Heart left ventricle (tissue), 16 donors: ENCODE measurements at regions not wholly inside any gene's neighbourhood (a gene's known extent, or its start where the extent isn't known, plus 50 kb on each side); places are given as distances from the start of the nearest gene placed in this dataset.

ENCODE experiments used
- ATAC-seq, 4 donors: fragments of 200-7000 bp; cut with Tn5 transposase; one replicate each; pipeline ENCODE4 v1.9.1; 2020 to 2022; ENCODE audit warnings: moderate library complexity in 4 of 4, mild to moderate bottlenecking in 3 of 4, moderate number of reproducible peaks in 1 of 4
- DNase-seq, 5 donors: peaks; one replicate each; pipeline ENCODE4 v3.0.0-alpha.2; 2020
- H3K27ac ChIP-seq, 12 donors: fragments of 200-600 bp; sonication (generic) in 4 of 12; one replicate each; pipeline versions ENCODE4 v1.5.0 to v1.8.0; 2016 to 2022; ENCODE audit warnings: mild to moderate bottlenecking in 2 of 12
- H3K27me3 ChIP-seq, 9 donors: fragments of 200-600 bp; sonication (generic) in 2 of 9; one replicate each; pipeline versions ENCODE4 v1.5.1 to v1.8.0; 2016 to 2022; ENCODE audit warnings: mild to moderate bottlenecking in 3 of 9
- H3K36me3 ChIP-seq, 9 donors: fragments of 200-600 bp; sonication (generic) in 2 of 9; one replicate each; pipeline versions ENCODE4 v1.5.0 to v1.8.0; 2018 to 2022; ENCODE audit warnings: mild to moderate bottlenecking in 2 of 9
- H3K4me1 ChIP-seq, 12 donors: fragments of 200-600 bp; sonication (generic) in 4 of 12; one replicate each; pipeline versions ENCODE4 v1.5.0 to v1.8.0; 2016 to 2022; ENCODE audit warnings: mild to moderate bottlenecking in 3 of 12
- H3K4me3 ChIP-seq, 12 donors: fragments of 200-600 bp; sonication (generic) in 4 of 12; one replicate each; pipeline versions ENCODE4 v1.5.0 to v1.8.0; 2017 to 2022; ENCODE audit warnings: mild to moderate bottlenecking in 9 of 12, moderate library complexity in 4 of 12
- H3K9me3 ChIP-seq, 12 donors: fragments of 200-600 bp; sonication (generic) in 4 of 12; one replicate each; pipeline versions ENCODE4 v1.5.0 to v1.8.0; 2016 to 2022; ENCODE audit warnings: mild to moderate bottlenecking in 1 of 12
- CTCF ChIP-seq, 12 donors: fragments of 200-600 bp; sonication (generic) in 4 of 12; IDR thresholded peaks; one replicate each; pipeline versions ENCODE4 v1.5.0 to v1.8.0; 2018 to 2022; ENCODE audit warnings: antibody characterized with exemption in 12 of 12, mild to moderate bottlenecking in 5 of 12
- POLR2A ChIP-seq, 2 donors: fragments of 450-650 bp; IDR thresholded peaks; one replicate each; pipeline ENCODE4 v1.6.1; 2017; ENCODE audit warnings: antibody characterized with exemption in 2 of 2, mild to moderate bottlenecking in 2 of 2, moderate library complexity in 2 of 2
- WGBS, 4 donors: extraction: QIAGEN DNeasy Blood & Tissue Kit in 2 of 4; methylation state at CpG; one replicate each; pipeline versions ENCODE4 v1.1.5 to v1.1.7; 2013 to 2018; 5-methylcytosine and 5-hydroxymethylcytosine counted together
- intact Hi-C, 10 donors: fragments of 100-400 bp; cut with DNase I; formaldehyde crosslinking; loops; one replicate each; pipeline versions ENCODE4 v1.11.1 to v1.14.2; 2022
- donor health status: ischemic (EF 13 %, LVEDD 7.1; RV severe dilation, severe dysfunction).
- donor health status: healthy with polysubstance abuse.
- donor health status: DM: no; HTN: yes; CAD: no.
- donor health status: DM: no; HTN: no; CAD: no.
- donor health status: ischemic (EF 25% LVEDD 6.9; RV normal size, moderate dysfunction).
- donor health status: ischemic (EF 25% LVEDD 5.7; RV mildly dilated, moderate dysfunction).
- donor health status: healthy.
- donor health status: DM: yes; HTN: yes; CAD: no.
- donor health status: ischemic (EF 35%, LVEDD 5.7; RV mildly dilated, moderate dysfunction).
- donor health status: nonischemic (EF 11% LVEDD 7.7; RV severe dilation, severe dysfunction).
- donor health status: DM: yes; HTN: yes; CAD: no.
- donor health status: PGD.
- donor health status: ischemic (EF 29% LVEDD 5.4; RV normal size, mild dysfunction).
- donor health status: nonischemic (EF 23%, LVEDD 6.1; RV moderate dilation, normal function).

- peaks cover 0 to 5% (median 0%) of the 10 kb centered on the region in 12 donors for H3K9me3 ChIP-seq
- no peak for DNase-seq
- no peak overlapping the region for H3K27ac ChIP-seq
- ATAC-seq, result no peak
- intact Hi-C loops, result loop anchor here in 1 of 10 donors (10.0 kb wide), 1 partner anchor 52 kb away; no protein-coding TSS in a partner anchor
- H3K27me3 ChIP-seq, result no peaks in the 10 kb centered on the region
- no peaks in the 10 kb centered on the region for H3K4me1 ChIP-seq
- no peak overlapping the region for H3K4me3 ChIP-seq
- TF ChIP-seq CTCF (IDR thresholded peaks at IDR 0.05) (no peak), POLR2A (IDR thresholded peaks at IDR 0.05) (no peak)
- H3K36me3 ChIP-seq, result no peaks in the 10 kb centered on the region
Measured at GRCh38 chr15:26232691-26233090, 369.6 kb upstream of the ATP10A start.

- ATAC-seq, result no peak
- DNase-seq, result no peak
- H3K4me3 ChIP-seq, result no peak overlapping the region
Measured at GRCh38 chr15:26231096-26231495, 368.0 kb upstream of the ATP10A start.

GRCh38 chr15:26224266-26224665 is 361.1 kb upstream of the ATP10A start:
- TF ChIP-seq CTCF (IDR thresholded peaks at IDR 0.05), result no peak
- no peak for TF ChIP-seq POLR2A (IDR thresholded peaks at IDR 0.05)
- no peaks in the 10 kb centered on the region for H3K27me3 ChIP-seq
- WGBS, 4 donors, result 72 to 94% (median 84%) methylated on average over 2 of the region's 2 CpGs
- H3K9me3 ChIP-seq, result peaks cover 0 to 3% (median 0%) of the 10 kb centered on the region in 12 donors
- no peaks in the 10 kb centered on the region for H3K36me3 ChIP-seq
- no peak overlapping the region for H3K4me3 ChIP-seq
- H3K27ac ChIP-seq, result no peak overlapping the region
- DNase-seq (no peak), ATAC-seq (no peak)
- H3K4me1 ChIP-seq, result no peaks in the 10 kb centered on the region
- intact Hi-C loops, result no loop called here

More at GRCh38 chr15:26231096-26231495, 368.0 kb upstream of the ATP10A start:
- Histone ChIP-seq H3K36me3 (no peaks in the 10 kb centered on the region), H3K27ac (no peak overlapping the region), H3K9me3 (peaks cover 0 to 5% (median 0%) of the 10 kb centered on the region in 12 donors), H3K27me3 (no peaks in the 10 kb centered on the region), H3K4me1 (no peaks in the 10 kb centered on the region)
- 63 to 75% (median 69%) methylated on average over 6 of the region's 6 CpGs for WGBS, 4 donors
- TF ChIP-seq POLR2A (IDR thresholded peaks at IDR 0.05) (no peak), CTCF (IDR thresholded peaks at IDR 0.05) (no peak)
- intact Hi-C loops, result loop anchor here in 1 of 10 donors (10.0 kb wide), 1 partner anchor 54 kb away; no protein-coding TSS in a partner anchor

GRCh38 chr15:26223720-26224119 is 360.6 kb upstream of the ATP10A start:
- no peak for ATAC-seq
- peaks cover 0 to 3% (median 0%) of the 10 kb centered on the region in 12 donors for H3K9me3 ChIP-seq

More at GRCh38 chr15:26223720-26224119, 360.6 kb upstream of the ATP10A start:
- no peak overlapping the region for H3K4me3 ChIP-seq
- TF ChIP-seq POLR2A (IDR thresholded peaks at IDR 0.05), result no peak
- TF ChIP-seq CTCF (IDR thresholded peaks at IDR 0.05), result no peak
- no peaks in the 10 kb centered on the region for H3K27me3 ChIP-seq
- 58 to 75% (median 70%) methylated on average over 2 of the region's 2 CpGs for WGBS, 4 donors
- no peaks in the 10 kb centered on the region for H3K36me3 ChIP-seq
- intact Hi-C loops, result no loop called here
- no peak for DNase-seq
- H3K4me1 ChIP-seq, result no peaks in the 10 kb centered on the region
- no peak overlapping the region for H3K27ac ChIP-seq
